Peyer's patch (tissue), 4 donors: ENCODE measurements at regions not wholly inside any gene's neighbourhood (a gene's known extent, or its start where the extent isn't known, plus 50 kb on each side); places are given as distances from the start of the nearest gene placed in this dataset.

ENCODE experiments used
- POLR2A ChIP-seq, 2 donors: fragments of 450-650 bp; IDR thresholded peaks; one replicate each; pipeline ENCODE4 v1.5.1; 2017; ENCODE audit warnings: antibody characterized with exemption in 2 of 2, mild to moderate bottlenecking in 2 of 2, moderate library complexity in 2 of 2
- TF ChIP-seq, protein P1 (sequence below), 6 experiments: fragments of 450-650 bp in 4 of 6; fragments of 200-600 bp in 2 of 6; sonication (generic) in 1 of 6; IDR thresholded peaks; one replicate each; pipeline ENCODE4 v1.5.1; 2017 to 2019; ENCODE audit warnings: antibody characterized with exemption in 6 of 6, mild to moderate bottlenecking in 3 of 6, moderate library complexity in 1 of 6

DNA sequence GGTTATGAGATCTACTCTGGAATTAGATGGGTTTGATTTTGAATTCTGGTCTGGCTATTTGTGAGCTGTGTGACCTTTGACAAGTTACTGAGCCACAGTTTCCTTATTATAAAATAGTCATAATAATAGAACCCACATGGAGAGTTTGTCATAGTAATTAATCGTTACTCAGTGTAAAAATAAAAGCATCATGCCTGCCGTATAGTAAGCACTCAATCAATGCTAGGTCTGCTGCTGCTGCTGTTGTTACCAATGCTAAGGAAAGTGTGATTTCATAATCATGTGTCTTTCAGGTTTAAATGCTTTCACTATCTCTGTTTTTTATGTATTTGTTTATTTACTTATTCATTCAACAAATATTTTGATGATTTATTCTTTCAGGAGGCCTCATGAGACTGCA lies 539.9 kb upstream of the SEL1L start:
- TF ChIP-seq, protein P1, sequence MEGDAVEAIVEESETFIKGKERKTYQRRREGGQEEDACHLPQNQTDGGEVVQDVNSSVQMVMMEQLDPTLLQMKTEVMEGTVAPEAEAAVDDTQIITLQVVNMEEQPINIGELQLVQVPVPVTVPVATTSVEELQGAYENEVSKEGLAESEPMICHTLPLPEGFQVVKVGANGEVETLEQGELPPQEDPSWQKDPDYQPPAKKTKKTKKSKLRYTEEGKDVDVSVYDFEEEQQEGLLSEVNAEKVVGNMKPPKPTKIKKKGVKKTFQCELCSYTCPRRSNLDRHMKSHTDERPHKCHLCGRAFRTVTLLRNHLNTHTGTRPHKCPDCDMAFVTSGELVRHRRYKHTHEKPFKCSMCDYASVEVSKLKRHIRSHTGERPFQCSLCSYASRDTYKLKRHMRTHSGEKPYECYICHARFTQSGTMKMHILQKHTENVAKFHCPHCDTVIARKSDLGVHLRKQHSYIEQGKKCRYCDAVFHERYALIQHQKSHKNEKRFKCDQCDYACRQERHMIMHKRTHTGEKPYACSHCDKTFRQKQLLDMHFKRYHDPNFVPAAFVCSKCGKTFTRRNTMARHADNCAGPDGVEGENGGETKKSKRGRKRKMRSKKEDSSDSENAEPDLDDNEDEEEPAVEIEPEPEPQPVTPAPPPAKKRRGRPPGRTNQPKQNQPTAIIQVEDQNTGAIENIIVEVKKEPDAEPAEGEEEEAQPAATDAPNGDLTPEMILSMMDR (IDR thresholded peaks at IDR 0.05), result no peak
- no peak for TF ChIP-seq POLR2A (IDR thresholded peaks at IDR 0.05)
